OCI-LY7 (cell line): ENCODE measurements at regions not wholly inside any gene's neighbourhood (a gene's known extent, or its start where the extent isn't known, plus 50 kb on each side); places are given as distances from the start of the nearest gene placed in this dataset.

Experiments
- CTCF ChIP-seq: fragments of 200-600 bp; sonication (generic); conservative IDR thresholded peaks from 2 replicates; pipeline ENCODE4 v1.5.1; 2014; ENCODE audit warnings: mild to moderate bottlenecking, antibody characterized with exemption, low read length, moderate library complexity, mixed read lengths
- EZH2phosphoT487 ChIP-seq: fragments of 200-600 bp; sonication (generic); IDR thresholded peaks from 2 replicates; pipeline ENCODE4 v1.6.1; 2018; ENCODE audit warnings: low read depth, borderline replicate concordance, mild to moderate bottlenecking, mixed run types, antibody characterized with exemption, low read length, moderate library complexity, mixed read lengths

- TF ChIP-seq CTCF (no peak), EZH2phosphoT487 (no peak)
Observed at GRCh38 chr2:128378231-128379020, 59.8 kb upstream of the HS6ST1 start.
